NCI-H748 (cell line): ENCODE measurements at regions not wholly inside any gene's neighbourhood (a gene's known extent, or its start where the extent isn't known, plus 50 kb on each side); places are given as distances from the start of the nearest gene placed in this dataset.

Experiments used
- DNase-seq: peaks from one replicate; lab custom pipeline; 2025; ENCODE audit not compliant: unreplicated experiment; lab: John Stamatoyannopoulos, UW

DNA sequence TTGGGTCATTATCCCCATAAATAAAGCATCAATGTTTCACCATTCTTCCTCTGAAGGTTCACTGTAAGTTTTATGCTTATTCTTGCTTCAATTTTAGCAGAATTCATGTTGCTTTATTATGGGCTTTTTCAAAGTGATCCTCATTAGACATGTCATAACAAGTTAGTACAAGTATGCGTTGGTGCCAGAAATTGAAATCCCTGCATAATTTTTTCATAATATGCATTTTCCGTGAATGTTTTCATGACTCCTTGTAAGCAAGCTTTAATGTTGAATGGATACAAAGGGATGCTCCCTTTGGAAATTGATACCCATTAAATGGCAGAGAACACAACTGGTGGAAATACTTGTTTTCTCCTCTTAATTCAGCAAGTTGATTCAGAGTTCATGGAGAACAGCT, 179.7 kb downstream of the ST6GAL2 start:
- no peak for DNase-seq

DNA sequence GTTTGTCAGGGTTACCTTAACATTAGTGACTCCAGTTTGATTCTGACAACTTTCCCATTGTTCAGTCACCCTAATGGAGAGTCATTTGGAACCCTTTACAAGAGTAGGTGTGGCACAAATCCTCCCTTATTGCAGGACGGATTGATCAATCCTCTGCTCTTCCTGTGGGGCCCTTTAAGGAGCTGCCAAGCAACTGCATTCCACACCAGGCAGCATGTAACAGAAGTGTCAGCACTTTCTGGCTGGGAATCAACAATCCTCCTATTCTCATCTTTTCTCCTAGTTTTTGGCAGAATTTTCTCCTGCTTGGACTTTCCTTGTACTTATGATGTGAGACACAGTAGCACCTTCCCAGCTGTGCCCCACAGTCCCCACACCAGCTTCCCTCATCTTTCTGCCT, 177.8 kb downstream of the ST6GAL2 start:
- no peak for DNase-seq

DNA sequence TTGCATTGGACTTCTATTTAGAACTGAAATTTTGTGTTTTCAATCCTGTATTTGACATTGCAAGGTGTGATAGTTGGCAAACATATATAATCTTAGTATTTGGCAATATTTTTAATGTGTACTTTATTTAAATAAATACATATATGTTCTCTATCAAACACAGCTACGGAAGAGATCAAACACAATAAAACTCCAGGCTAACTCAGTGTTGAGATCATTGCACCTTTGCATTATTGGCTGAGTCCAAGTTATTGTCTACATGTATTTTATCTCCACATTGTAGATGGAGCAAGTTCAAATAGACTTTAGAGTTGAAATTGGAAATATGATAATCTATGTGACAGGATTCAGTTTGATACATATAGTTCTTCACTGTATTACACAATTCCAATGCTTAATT, 176.7 kb downstream of the ST6GAL2 start:
- DNase-seq, result no peak

DNA sequence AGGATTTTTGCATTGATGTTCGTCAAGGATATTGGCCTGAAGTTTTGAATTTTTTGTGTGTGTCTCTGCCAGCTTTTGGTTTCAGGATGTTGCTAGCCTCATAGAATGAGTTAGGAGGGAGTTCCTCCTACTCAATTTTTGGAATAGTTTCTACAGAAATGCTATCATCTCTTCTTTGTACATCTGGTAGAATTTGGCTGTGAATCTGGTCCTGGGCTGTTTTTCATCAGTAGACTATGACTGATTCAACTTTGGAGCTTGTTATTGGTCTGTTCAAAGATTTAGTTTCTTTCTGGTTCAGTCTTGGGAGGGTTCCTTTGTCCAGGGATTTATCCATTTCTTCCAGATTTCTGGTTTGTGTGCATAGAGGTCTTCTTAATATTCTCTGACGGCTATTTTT, 166.7 kb downstream of the ST6GAL2 start:
- DNase-seq, result no peak

DNA sequence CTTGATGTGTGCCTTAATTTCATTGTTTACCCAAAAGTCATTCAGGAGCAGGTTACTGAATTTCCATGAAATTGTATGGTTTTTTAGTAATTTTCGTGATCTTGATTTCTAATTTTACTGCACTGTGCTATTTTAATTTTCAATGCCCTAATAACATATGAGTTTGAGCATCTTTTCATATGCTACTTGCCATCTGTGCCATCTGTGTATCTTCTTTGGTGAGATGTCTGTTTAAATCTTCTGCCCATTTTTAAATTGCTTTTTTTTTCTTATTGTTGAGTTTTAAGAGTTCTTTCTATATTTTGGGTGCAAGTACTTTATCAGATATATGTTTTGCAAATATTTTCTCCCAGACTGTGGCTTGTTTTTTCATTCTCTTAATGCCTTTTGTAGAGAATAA, 165.9 kb downstream of the ST6GAL2 start:
- no peak for DNase-seq

DNA sequence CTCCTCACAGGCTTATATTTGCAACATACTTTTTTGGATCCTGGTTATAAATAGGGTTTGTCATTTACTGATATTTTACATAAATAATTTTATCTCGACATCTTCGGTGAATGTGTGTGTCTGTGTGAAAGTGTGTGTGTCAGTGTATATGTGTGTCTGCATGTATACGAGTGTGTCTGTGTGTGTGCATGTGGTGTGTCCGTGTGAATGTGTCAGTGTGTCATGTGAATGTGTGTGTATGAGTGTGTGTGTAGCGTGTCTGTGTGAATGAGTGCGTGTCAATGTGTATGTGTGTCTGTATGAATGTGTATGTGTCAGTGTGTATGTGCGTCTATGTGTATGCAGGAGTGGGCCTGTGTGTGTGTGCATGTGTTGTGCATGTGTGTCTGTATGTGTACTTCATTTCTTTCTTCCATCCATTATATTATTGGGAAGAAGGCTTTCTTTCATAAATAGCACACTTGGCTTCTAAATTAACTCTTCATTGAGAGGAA, 161.6 kb downstream of the ST6GAL2 start:
- no peak for DNase-seq

DNA sequence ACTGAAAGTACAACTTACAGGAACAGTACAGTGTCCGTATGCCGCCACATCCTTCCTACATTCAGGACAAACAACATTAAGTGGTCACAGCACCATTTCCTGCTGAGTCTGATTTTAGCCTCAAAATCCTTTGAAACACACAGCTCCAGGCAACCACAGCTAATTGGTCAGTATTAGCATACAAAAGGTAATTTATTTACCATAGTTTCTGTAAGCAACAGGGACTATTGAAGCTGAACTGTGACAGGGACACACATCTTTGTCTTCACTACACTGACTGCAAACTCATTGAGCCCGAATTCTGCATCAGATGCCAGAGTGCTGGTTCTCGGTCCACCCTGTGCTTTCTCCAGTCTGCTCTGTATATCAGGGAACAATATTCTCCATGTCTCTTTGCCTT, 151.8 kb downstream of the ST6GAL2 start:
- peak; percentile 31 for DNase-seq

DNA sequence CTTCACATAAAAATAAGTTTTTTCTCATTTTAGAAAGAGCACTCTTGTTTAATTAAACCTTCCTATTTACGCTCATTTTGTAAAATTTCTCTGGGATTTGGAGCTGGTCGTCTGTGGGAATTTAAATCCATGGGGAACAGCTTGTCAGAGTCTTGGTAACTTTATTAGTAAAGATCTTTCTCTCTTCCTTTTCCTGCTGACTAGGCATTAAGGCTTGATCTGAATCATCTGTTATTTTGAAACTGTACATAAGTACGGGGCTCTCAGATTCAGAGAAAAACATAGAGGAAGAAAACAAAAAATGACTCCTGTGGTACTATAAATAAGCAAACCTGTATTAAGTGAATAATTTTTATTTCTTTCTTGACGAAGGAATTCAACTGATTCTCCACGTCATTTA, 150.2 kb downstream of the ST6GAL2 start:
- DNase-seq, result no peak

DNA sequence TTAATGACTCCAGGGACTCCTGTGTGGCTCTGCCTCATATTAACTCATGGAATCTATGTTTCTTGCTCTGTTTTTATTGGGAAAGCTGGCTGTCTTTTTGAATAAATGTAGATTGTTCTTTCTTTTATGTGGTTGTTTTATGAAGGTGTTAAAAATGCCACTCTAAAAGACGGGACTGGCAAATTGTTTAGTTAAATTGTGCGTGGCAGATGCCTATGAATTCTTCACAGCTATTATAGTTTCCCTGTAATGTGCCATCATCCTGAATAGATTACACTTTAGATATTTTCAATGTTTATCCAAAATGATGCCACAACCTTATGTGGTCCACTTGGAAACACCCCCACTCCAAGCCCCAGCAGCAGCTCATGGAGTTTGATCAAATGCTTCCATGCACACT, 149.7 kb downstream of the ST6GAL2 start:
- DNase-seq, result no peak

DNA sequence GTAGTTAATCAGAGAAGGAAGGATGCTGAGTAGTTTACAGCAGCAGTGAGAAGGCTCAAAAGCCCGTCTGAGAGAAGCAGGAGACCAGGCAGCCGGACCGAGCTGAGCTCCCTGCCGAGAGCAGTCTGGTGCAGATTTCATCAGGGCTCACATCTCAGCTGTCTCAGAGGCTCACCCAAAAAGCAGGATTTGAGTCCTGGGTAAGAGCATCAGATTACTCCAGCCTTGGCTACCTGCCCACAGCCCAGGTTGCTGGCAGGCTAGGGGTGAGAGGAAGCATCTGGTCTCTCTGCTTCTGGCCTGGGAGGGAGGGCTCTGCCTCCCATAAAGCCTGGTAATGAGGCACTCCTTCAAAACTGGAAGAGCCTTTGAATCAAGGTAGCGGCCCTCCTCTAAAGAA, 140.5 kb downstream of the ST6GAL2 start:
- peak; percentile 53 for DNase-seq

DNA sequence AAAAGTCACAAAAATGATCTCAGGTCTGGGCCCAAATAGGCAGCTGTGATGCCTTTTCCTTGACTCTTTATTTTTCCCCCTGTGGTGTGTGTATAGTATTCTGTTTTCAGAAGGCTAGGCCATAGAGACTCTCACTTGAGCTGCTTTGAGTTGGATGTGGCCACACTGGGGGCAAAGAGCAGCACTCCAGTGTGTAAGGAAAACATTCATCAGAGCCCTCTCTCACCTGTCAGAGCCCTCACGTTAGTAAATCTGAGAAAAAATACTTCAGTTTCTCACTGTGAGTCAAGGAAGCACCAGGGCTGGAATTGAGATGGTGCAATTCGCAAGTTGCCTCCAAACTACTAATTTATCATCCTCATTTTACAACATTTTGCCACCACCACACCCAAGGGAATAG, 136.1 kb downstream of the ST6GAL2 start:
- DNase-seq, result no peak
